Heart right ventricle (tissue), 16 donors: ENCODE measurements at regions not wholly inside any gene's neighbourhood (a gene's known extent, or its start where the extent isn't known, plus 50 kb on each side); places are given as distances from the start of the nearest gene placed in this dataset.

ENCODE experiments used
- ATAC-seq, 8 donors: fragments of 200-7000 bp; cut with Tn5 transposase; one replicate each; pipeline ENCODE4 v1.9.1; 2020; ENCODE audit warnings: mild to moderate bottlenecking in 8 of 8, moderate library complexity in 8 of 8, moderate number of reproducible peaks in 1 of 8
- DNase-seq, 2 donors: peaks; one replicate each; pipeline ENCODE4 v3.0.0-alpha.2; 2020
- H3K27ac ChIP-seq, 10 donors: fragments of 200-600 bp; sonication (generic) in 2 of 10; one replicate each; pipeline versions ENCODE4 v1.5.0 to v1.8.0; 2020 to 2022; ENCODE audit warnings: mild to moderate bottlenecking in 3 of 10
- H3K27me3 ChIP-seq, 7 donors: fragments of 200-600 bp; one replicate each; pipeline ENCODE4 v1.8.0; 2021 to 2022; ENCODE audit warnings: mild to moderate bottlenecking in 2 of 7
- H3K36me3 ChIP-seq, 9 donors: fragments of 200-600 bp; sonication (generic) in 1 of 9; one replicate each; pipeline versions ENCODE4 v1.5.0 to v1.8.0; 2020 to 2022; ENCODE audit warnings: mild to moderate bottlenecking in 2 of 9
- H3K4me1 ChIP-seq, 9 donors: fragments of 200-600 bp; sonication (generic) in 1 of 9; one replicate each; pipeline versions ENCODE4 v1.5.0 to v1.8.0; 2020 to 2022; ENCODE audit warnings: mild to moderate bottlenecking in 4 of 9
- H3K4me3 ChIP-seq, 10 donors: fragments of 200-600 bp; sonication (generic) in 2 of 10; one replicate each; pipeline versions ENCODE4 v1.5.0 to v1.8.0; 2020 to 2022; ENCODE audit warnings: mild to moderate bottlenecking in 7 of 10, moderate library complexity in 2 of 10
- H3K9me3 ChIP-seq, 11 donors: fragments of 200-600 bp in 10 of 11; sonication (generic) in 2 of 11; one replicate each; pipeline versions ENCODE4 v1.5.0 to v1.8.0; 2013 to 2022; ENCODE audit warnings: mild to moderate bottlenecking in 2 of 11, control low read depth in 1 of 11, moderate library complexity in 1 of 11
- CTCF ChIP-seq, 9 donors: fragments of 200-600 bp; sonication (generic) in 2 of 9; IDR thresholded peaks; one replicate each; pipeline versions ENCODE4 v1.5.0 to v1.8.0; 2021 to 2022; ENCODE audit warnings: antibody characterized with exemption in 9 of 9, mild to moderate bottlenecking in 5 of 9, moderate library complexity in 1 of 9
- WGBS, 2 donors: extraction: QIAGEN DNeasy Blood & Tissue Kit; methylation state at CpG; one replicate each; pipeline ENCODE4 v1.1.7; 2013; ENCODE audit warnings: inconsistent platforms in 1 of 2; 5-methylcytosine and 5-hydroxymethylcytosine counted together
- intact Hi-C, 10 donors: fragments of 100-400 bp; cut with DNase I; formaldehyde crosslinking; loops; one replicate each; pipeline versions ENCODE4 v1.11.1 to v1.14.2; 2022
- donor health status: Arrhythmogenic right ventricular cardiomyopathy.
- donor health status: ischemic (EF 13 %, LVEDD 7.1; RV severe dilation, severe dysfunction).
- donor health status: healthy with polysubstance abuse.
- donor health status: DM: no; HTN: yes; CAD: no.
- donor health status: DM: no; HTN: no; CAD: no.
- donor health status: ischemic (EF 25% LVEDD 6.9; RV normal size, moderate dysfunction).
- donor health status: ischemic (EF 25% LVEDD 5.7; RV mildly dilated, moderate dysfunction).
- donor health status: healthy.
- donor health status: DM: yes; HTN: yes; CAD: no.
- donor health status: Ischemic cardiomyopathy.
- donor health status: ischemic (EF 35%, LVEDD 5.7; RV mildly dilated, moderate dysfunction).
- donor health status: nonischemic (EF 11% LVEDD 7.7; RV severe dilation, severe dysfunction).
- donor health status: DM: yes; HTN: yes; CAD: no.
- donor health status: PGD.
- donor health status: ischemic (EF 29% LVEDD 5.4; RV normal size, mild dysfunction).
- donor health status: nonischemic (EF 23%, LVEDD 6.1; RV moderate dilation, normal function).

GRCh38 chr16:27721531-27722181 is 171.7 kb downstream of the KATNIP start:
- Histone ChIP-seq H3K36me3 (peaks cover 0 to 39% (median 10%) of the 10 kb centered on the region in 9 donors), H3K27ac (peak overlapping the region in 8 of 10 donors; percentile 53 to 82 (median 72)), H3K4me3 (peak overlapping the region in 2 of 10 donors; percentile 20), H3K9me3 (no peaks in the 10 kb centered on the region), H3K27me3 (no peaks in the 10 kb centered on the region), H3K4me1 (peaks cover 8 to 43% (median 13%) of the 10 kb centered on the region in 9 donors)
- ATAC-seq, result peak; percentile 79 to 92 (median 82)
- intact Hi-C loops, result no loop called here
- peak; percentile 63 to 69 for DNase-seq
- WGBS, 2 donors, result 62 to 73% methylated on average over 10 of the region's 10 CpGs
- no peak for TF ChIP-seq CTCF (IDR thresholded peaks at IDR 0.05)

GRCh38 chr16:27722207-27722606 is 172.3 kb downstream of the KATNIP start:
- no peak for DNase-seq
- peaks cover 0 to 45% (median 10%) of the 10 kb centered on the region in 9 donors for H3K36me3 ChIP-seq
- intact Hi-C loops, result no loop called here
- no peak overlapping the region for H3K4me3 ChIP-seq
- H3K4me1 ChIP-seq, result peaks cover 8 to 43% (median 13%) of the 10 kb centered on the region in 9 donors
- no peak for ATAC-seq
- peak overlapping the region in 6 of 10 donors; percentile 41 to 82 (median 72) for H3K27ac ChIP-seq
- WGBS, 2 donors, result 82 to 83% methylated on average over 1 of the region's 1 CpG
- no peak for TF ChIP-seq CTCF (IDR thresholded peaks at IDR 0.05)
- no peaks in the 10 kb centered on the region for H3K27me3 ChIP-seq
- no peaks in the 10 kb centered on the region for H3K9me3 ChIP-seq

GRCh38 chr16:27722892-27723450 is 173.0 kb downstream of the KATNIP start:
- ATAC-seq, result no peak
- Histone ChIP-seq H3K4me1 (peaks cover 8 to 43% (median 13%) of the 10 kb centered on the region in 9 donors), H3K9me3 (no peaks in the 10 kb centered on the region), H3K36me3 (peaks cover 0 to 46% (median 10%) of the 10 kb centered on the region in 9 donors), H3K27ac (peak overlapping the region in 1 of 10 donors; percentile 70), H3K27me3 (no peaks in the 10 kb centered on the region), H3K4me3 (no peak overlapping the region)
- no peak for DNase-seq
- intact Hi-C loops, result no loop called here
- WGBS, 2 donors, result 89 to 91% methylated on average over 7 of the region's 7 CpGs
- no peak for TF ChIP-seq CTCF (IDR thresholded peaks at IDR 0.05)

- 71 to 81% methylated on average over 15 of the region's 15 CpGs for WGBS, 2 donors
- DNase-seq, result no peak
Measured at GRCh38 chr16:27723711-27724481, 174.0 kb downstream of the KATNIP start.

More at GRCh38 chr16:27723711-27724481, 174.0 kb downstream of the KATNIP start:
- Histone ChIP-seq H3K27ac (peak overlapping the region in 1 of 10 donors; percentile 8), H3K9me3 (no peaks in the 10 kb centered on the region), H3K4me1 (peaks cover 8 to 46% (median 16%) of the 10 kb centered on the region in 9 donors), H3K4me3 (no peak overlapping the region), H3K27me3 (no peaks in the 10 kb centered on the region), H3K36me3 (peaks cover 0 to 53% (median 10%) of the 10 kb centered on the region in 9 donors)
- intact Hi-C loops, result no loop called here
- no peak for ATAC-seq
- no peak for TF ChIP-seq CTCF (IDR thresholded peaks at IDR 0.05)
